MV-4-11 (cell line): ENCODE measurements at regions not wholly inside any gene's neighbourhood (a gene's known extent, or its start where the extent isn't known, plus 50 kb on each side); places are given as distances from the start of the nearest gene placed in this dataset.
"Not testable (repeated sequence)": the region's sequence is repeated elsewhere in the genome, so short reads cannot be mapped to it uniquely, and the experiment has no call there.

Experiments
- DNase-seq: peaks from one replicate; lab custom pipeline; 2025; lab: John Stamatoyannopoulos, UW

- DNase-seq, result no peak
Measured at GRCh38 chr17:22505660-22506059, 813.3 kb downstream of the KCNJ18 start.

GRCh38 chr17:22506231-22506630 lies 813.9 kb downstream of the KCNJ18 start:
- no peak for DNase-seq

DNA sequence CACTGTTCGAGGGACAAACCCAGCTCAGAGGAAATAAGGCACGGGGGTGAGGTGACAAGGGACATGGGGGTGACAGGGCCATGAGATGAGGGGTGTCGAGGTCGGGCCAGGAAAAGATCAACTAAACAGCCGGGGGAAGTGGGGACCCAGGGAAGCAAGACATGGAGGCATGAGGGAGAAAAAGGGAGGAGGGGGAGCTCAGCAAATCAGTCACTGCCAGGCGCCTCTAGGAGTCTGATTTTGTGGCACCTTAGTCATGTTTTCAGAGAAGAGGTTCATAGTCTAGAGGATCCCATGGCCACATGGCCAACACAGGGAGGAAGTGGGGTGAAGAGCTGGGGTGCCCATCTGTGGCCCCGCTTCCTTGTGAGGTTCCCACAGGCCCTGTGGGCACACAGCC lies 814.5 kb downstream of the KCNJ18 start:
- no peak for DNase-seq

DNA sequence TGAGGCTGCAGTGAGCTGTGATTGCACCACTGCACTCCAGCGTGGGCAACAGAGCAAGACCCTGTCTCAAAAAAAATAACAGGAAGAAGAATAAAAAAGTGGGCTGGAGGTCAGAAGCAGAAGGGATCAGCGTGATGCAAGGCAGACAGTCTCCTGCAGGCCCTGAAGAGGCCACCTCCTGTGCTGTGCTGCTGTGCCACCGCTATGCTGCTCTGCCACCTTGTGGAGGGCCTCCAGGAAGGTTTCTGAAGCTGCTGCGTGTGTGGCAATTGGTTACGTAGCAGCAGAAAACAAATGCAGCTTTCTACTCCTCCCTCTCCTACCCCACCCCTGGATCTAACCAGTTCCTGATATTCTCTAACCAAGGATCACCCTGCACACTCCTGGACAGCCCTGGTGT lies 815.5 kb downstream of the KCNJ18 start:
- DNase-seq, result no peak

GRCh38 chr17:22510504-22510903 lies 818.2 kb downstream of the KCNJ18 start:
- DNase-seq, result no peak

GRCh38 chr17:22511431-22511830 lies 819.1 kb downstream of the KCNJ18 start:
- DNase-seq, result no peak

GRCh38 chr17:22512057-22512456 lies 819.7 kb downstream of the KCNJ18 start:
- no peak for DNase-seq

GRCh38 chr17:22512506-22512905 lies 820.2 kb downstream of the KCNJ18 start:
- DNase-seq, result no peak

GRCh38 chr17:22512997-22513538 lies 820.7 kb downstream of the KCNJ18 start:
- no peak for DNase-seq

DNA sequence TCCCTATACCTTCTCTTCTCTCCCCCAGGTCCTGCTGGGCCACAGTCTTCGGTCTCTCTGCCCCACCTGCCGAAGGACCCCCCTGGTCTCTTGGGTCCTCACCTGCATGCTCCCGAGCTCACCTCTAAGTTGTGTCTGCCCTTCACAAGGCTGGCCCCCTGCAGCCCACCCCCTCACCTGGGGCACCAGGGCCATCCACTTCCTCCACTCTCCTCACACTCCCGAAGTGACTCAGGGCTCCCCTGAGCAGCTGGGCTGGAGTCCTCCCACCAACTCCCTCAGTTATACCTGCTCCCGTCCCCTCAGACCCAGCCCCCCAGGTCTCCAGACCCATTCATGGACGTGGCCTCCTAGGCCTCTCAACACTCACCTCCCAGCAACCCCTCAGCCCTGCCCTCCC lies 822.0 kb downstream of the KCNJ18 start:
- no peak for DNase-seq

GRCh38 chr17:22514767-22515320 lies 822.5 kb downstream of the KCNJ18 start:
- DNase-seq, result no peak

DNA sequence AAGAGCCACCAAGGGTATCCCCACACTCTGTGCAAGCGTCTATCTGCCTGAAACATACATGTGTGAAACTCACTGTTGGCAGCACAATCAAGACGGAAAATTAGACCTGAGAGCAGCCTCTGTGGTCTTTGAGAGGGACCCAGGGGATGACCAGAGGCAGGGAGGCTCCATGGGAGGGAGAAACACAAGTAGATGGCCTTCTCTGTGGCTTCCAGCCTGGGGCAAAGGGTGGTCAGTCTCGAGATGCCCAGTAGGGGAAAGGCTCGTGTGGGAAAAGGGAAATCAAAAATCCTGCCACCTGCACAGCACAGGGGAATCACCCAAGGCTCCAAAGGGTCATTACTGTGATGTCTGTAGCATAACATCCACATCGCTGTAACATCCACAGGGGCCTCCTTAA lies 823.3 kb downstream of the KCNJ18 start:
- DNase-seq, result no peak

DNA sequence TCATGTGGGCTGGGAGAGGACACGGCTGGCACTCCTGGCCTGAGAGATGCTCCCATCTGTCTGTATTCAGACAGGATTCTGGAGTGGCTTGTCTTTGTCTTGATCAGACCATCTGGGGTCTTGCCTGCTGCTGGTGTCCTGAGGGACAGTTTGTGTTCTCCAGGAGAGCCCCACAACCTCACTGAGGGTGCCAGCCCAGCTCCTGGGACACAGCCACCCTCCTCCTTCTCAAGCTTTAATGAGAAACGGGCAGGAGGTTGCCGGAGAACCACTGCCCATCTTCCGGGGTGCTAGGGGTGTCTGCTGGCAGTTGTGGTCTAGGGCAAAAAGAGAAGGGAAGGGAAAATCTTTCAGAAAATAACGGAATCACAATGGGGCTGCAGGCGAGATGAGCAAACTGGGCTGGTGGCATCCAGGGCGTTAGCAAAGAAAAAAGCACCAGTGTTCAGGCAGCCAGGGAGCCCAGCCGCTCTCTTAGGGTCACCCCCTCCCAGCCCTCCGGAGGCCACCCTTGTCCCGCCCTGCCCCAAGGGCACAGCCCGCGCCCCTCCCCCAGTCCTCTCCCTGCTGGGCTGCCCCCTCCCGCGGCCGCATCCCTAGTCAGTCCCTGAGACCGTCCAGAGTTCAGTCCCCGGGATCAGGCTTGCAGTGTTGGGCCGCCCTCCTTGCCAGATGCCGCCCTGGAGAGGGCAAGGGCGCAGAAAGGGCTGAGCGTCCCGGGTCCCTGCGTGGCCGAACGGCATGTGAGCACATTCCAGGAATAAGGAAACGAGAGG lies 824.7 kb downstream of the KCNJ18 start:
- no peak for DNase-seq

- no peak for DNase-seq
Measured at GRCh38 chr17:22517716-22518115, 825.4 kb downstream of the KCNJ18 start.

GRCh38 chr17:22518185-22518584 lies 825.9 kb downstream of the KCNJ18 start:
- DNase-seq, result no peak

GRCh38 chr17:22548873-22549272 lies 856.5 kb downstream of the KCNJ18 start:
- not testable (repeated sequence) for DNase-seq

DNA sequence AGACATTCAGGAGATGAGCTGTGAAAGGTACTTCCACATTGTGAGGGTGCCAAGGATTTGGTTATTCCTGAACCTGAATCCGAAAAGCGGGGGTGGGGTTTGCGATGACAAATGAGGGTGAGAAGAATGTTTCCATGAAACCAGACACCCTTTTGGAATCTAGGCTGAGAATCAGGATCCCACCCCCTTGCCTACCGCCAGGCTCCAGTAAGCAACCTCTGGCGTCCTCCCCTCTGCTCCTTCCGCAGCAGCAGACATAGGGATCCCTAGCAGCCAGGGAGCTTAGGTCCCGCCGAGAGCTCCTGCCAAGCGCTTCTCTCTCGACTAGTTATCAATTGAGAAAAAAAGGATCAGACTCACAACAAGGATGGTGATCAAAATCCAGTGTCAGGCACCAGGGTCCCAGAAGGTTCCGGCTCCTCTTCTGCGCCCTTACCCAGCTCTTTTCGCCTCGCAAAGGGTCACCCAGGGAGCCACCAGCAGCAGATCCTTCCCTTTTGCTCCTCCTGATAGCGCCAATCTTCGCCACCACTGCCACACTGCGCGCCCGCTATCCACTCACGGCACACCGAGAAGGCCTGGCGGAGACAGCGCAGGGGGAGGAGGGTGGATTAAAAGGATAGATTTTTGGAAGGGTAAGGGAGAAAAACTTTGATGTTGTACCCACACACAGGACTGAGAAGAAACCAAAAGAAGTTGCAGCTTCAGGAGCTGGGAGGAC lies 859.5 kb downstream of the KCNJ18 start:
- not testable (repeated sequence) for DNase-seq

GRCh38 chr17:22569459-22570143 lies 877.3 kb downstream of the KCNJ18 start:
- DNase-seq, result no peak

DNA sequence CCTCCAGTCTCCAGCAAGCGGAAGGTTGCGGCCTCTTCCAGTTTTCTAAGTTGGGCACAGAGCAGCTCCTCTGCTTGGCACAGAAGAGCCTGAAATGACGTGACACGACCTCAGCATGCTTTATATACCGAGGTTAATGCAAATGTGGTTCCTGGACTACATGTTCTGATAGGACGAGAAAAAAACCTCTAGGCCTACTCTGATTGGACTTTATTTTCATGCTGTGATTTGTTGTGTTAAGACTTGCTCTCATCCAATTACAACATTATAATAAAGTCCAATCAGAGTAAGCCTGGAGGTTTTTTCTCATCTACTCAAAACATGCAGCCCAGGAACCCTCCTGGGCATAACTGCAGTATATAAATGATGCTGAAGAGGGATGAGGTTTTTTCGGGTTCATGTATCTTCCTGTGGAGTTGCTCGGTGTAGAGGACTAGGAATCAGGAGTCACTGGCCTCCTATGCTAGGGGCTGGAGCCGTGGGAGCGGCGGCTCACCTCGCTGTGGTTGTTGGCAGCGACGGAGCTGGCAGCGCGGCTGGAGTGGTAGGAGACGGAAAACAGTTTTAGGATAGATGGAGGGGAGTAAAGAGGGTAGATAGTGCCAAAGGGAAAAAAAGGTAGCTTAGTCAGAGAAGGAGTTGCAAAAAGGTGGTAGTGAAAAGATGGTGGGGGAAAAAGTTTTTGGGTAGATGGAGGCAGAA lies 878.0 kb downstream of the KCNJ18 start:
- DNase-seq, result no peak

DNA sequence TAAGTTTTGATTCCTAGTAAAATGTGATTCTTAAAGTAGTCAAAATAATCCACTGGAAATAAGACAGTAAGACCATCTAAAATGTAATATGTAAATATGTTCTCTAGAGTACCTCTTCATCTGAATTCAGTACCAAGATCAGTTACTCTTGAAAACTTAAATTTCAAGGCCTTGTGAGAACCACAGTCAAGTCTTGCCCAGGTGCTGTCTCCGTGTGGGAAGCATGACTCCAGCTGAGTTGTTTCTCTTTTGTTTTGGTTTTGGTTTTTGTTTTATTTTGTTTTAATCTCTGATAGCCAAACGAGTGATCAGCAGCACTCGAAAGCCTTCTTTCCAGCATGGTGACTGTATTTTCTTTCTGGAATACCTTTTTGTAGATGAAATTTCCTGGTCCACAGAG lies 907.0 kb downstream of the KCNJ18 start:
- no peak for DNase-seq

GRCh38 chr17:22600644-22601298 lies 908.4 kb downstream of the KCNJ18 start:
- peak; percentile 28 for DNase-seq
